Body of pancreas (tissue), 4 donors: ENCODE measurements at regions not wholly inside any gene's neighbourhood (a gene's known extent, or its start where the extent isn't known, plus 50 kb on each side); places are given as distances from the start of the nearest gene placed in this dataset.

Experiments used
- ATAC-seq: fragments of 150-250 bp; one replicate; pipeline ENCODE4 v1.9.1; 2016
- DNase-seq, 4 donors: peaks; one replicate each; pipeline ENCODE4 v3.0.0-alpha.2; 2019
- H3K27ac ChIP-seq, 4 donors: fragments of 200-600 bp; sonication (generic); 1 replicate in 3 of 4; 2 replicates in 1 of 4; pipeline versions ENCODE4 v1.5.1 to v1.6.1; 2016 to 2019; ENCODE audit warnings: mild to moderate bottlenecking in 1 of 4, mixed read lengths in 1 of 4, moderate library complexity in 1 of 4
- H3K27me3 ChIP-seq, 2 donors: fragments of 200-600 bp; sonication (generic); one replicate each; pipeline ENCODE4 v1.6.0; 2016; ENCODE audit warnings: mild to moderate bottlenecking in 1 of 2
- H3K36me3 ChIP-seq, 2 donors: fragments of 200-600 bp; sonication (generic); replicated peaks in 1 of 2; 2 replicates each; pipeline ENCODE4 v1.5.1; 2016; ENCODE audit warnings: low read depth in 2 of 2; ENCODE audit not compliant: insufficient read depth in 1 of 2
- H3K4me1 ChIP-seq: fragments of 200-600 bp; sonication (generic); one replicate; pipeline ENCODE4 v1.6.0; 2016
- H3K4me3 ChIP-seq, 2 donors: fragments of 200-600 bp; sonication (generic); 1 replicate in 1 of 2; 2 replicates in 1 of 2; pipeline ENCODE4 v1.5.1; 2016 to 2019
- H3K9me3 ChIP-seq, 3 donors: fragments of 200-600 bp; sonication (generic); 1 replicate in 2 of 3; 2 replicates in 1 of 3; pipeline ENCODE4 v1.5.1; 2016
- CTCF ChIP-seq, 7 experiments: fragments of 450-650 bp in 4 of 7; fragments of 200-600 bp in 3 of 7; sonication (generic) in 3 of 7; IDR thresholded peaks; one replicate each; pipeline ENCODE4 v1.5.1; 2016 to 2019; ENCODE audit warnings: antibody characterized with exemption in 7 of 7
- POLR2A ChIP-seq, 3 donors: fragments of 450-650 bp; IDR thresholded peaks; one replicate each; pipeline ENCODE4 v1.6.1; 2016; ENCODE audit warnings: antibody characterized with exemption in 3 of 3, mild to moderate bottlenecking in 2 of 3
- WGBS, 2 donors: methylation state at CpG; one replicate each; pipeline ENCODE4 v1.1.5; 2017; 5-methylcytosine and 5-hydroxymethylcytosine counted together
- intact Hi-C: fragments of 100-400 bp; cut with DNase I; formaldehyde crosslinking; loops from one replicate; pipeline ENCODE4 v1.15.1; 2023

GRCh38 chr1:229884765-229885164, 182.3 kb upstream of the GALNT2 start:
- DNase-seq, result peak; percentile 86 to 95 (median 92)
- intact Hi-C loops, result no loop called here
- peak; percentile 23 for ATAC-seq
- H3K4me1 ChIP-seq, result peaks cover 82% of the 10 kb centered on the region
- H3K27me3 ChIP-seq, result no peaks in the 10 kb centered on the region
- TF ChIP-seq POLR2A (IDR thresholded peaks at IDR 0.05) (no peak), CTCF (IDR thresholded peaks at IDR 0.05) (peak in 5 of 7 experiments; percentile 13 to 64 (median 58))
- no peak overlapping the region for H3K4me3 ChIP-seq
- H3K27ac ChIP-seq, result peak overlapping the region; percentile 84 to 94 (median 92)
- no peaks in the 10 kb centered on the region for H3K9me3 ChIP-seq
- no peaks in the 10 kb centered on the region for H3K36me3 ChIP-seq
- WGBS, 2 donors, result 26 to 36% methylated on average over 3 to 4 of the region's 4 CpGs

GRCh38 chr1:229885568-229886495, 181.2 kb upstream of the GALNT2 start:
- no peak overlapping the region for H3K4me3 ChIP-seq
- no peak for DNase-seq
- peaks cover 82% of the 10 kb centered on the region for H3K4me1 ChIP-seq
- no peak for ATAC-seq
- H3K27ac ChIP-seq, result peak overlapping the region in 3 of 4 donors; percentile 91 to 94 (median 93)
- TF ChIP-seq POLR2A (IDR thresholded peaks at IDR 0.05), result no peak
- TF ChIP-seq CTCF (IDR thresholded peaks at IDR 0.05), result no peak
- no peaks in the 10 kb centered on the region for H3K36me3 ChIP-seq
- intact Hi-C loops, result no loop called here
- no peaks in the 10 kb centered on the region for H3K9me3 ChIP-seq
- WGBS, 2 donors, result 85 to 89% methylated on average over 12 of the region's 12 CpGs
- no peaks in the 10 kb centered on the region for H3K27me3 ChIP-seq

GRCh38 chr1:229886636-229887035, 180.4 kb upstream of the GALNT2 start:
- Histone ChIP-seq H3K4me1 (peaks cover 81% of the 10 kb centered on the region), H3K27ac (peak overlapping the region; percentile 48 to 94 (median 92)), H3K9me3 (no peaks in the 10 kb centered on the region), H3K36me3 (no peaks in the 10 kb centered on the region), H3K27me3 (no peaks in the 10 kb centered on the region), H3K4me3 (no peak overlapping the region)
- ATAC-seq (no peak), DNase-seq (no peak)
- intact Hi-C loops, result no loop called here
- 95% methylated on average over 6 to 8 of the region's 8 CpGs for WGBS, 2 donors
- no peak for TF ChIP-seq CTCF (IDR thresholded peaks at IDR 0.05)
- no peak for TF ChIP-seq POLR2A (IDR thresholded peaks at IDR 0.05)

- intact Hi-C loops, result no loop called here
- TF ChIP-seq POLR2A (IDR thresholded peaks at IDR 0.05), result no peak
- peak in 1 of 7 experiments; percentile 2 for TF ChIP-seq CTCF (IDR thresholded peaks at IDR 0.05)
- Histone ChIP-seq H3K27me3 (no peaks in the 10 kb centered on the region), H3K4me3 (no peak overlapping the region), H3K27ac (peak overlapping the region; percentile 91 to 94 (median 92)), H3K36me3 (no peaks in the 10 kb centered on the region), H3K9me3 (no peaks in the 10 kb centered on the region), H3K4me1 (peaks cover 80% of the 10 kb centered on the region)
- ATAC-seq (peak; percentile 69), DNase-seq (peak; percentile 69 to 94 (median 84))
- 49 to 54% methylated on average over 3 of the region's 3 CpGs for WGBS, 2 donors
Observed at GRCh38 chr1:229887043-229887822, 179.8 kb upstream of the GALNT2 start.
